Spleen (tissue), 7 donors: ENCODE measurements at regions not wholly inside any gene's neighbourhood (a gene's known extent, or its start where the extent isn't known, plus 50 kb on each side); places are given as distances from the start of the nearest gene placed in this dataset.

Experiments used
- POLR2A ChIP-seq, 3 donors: fragments of 450-650 bp; IDR thresholded peaks; one replicate each; pipeline ENCODE4 v1.5.1; 2017; ENCODE audit warnings: antibody characterized with exemption in 3 of 3, mild to moderate bottlenecking in 1 of 3
- POLR2AphosphoS5 ChIP-seq, 3 donors: sonication (generic); formaldehyde crosslinking; IDR thresholded peaks; one replicate each; pipeline ENCODE4 v1.5.1; 2017; ENCODE audit warnings: antibody characterized with exemption in 3 of 3
- TF ChIP-seq, protein P1 (sequence below), 11 experiments: fragments of 200-600 bp in 7 of 11; fragments of 450-650 bp in 4 of 11; sonication (generic) in 4 of 11; IDR thresholded peaks in 8 of 11; conservative IDR thresholded peaks in 3 of 11; 1 replicate in 7 of 11; 2 replicates in 4 of 11; pipeline versions ENCODE4 v1.4.0 to v1.8.0; 2016 to 2021; ENCODE audit warnings: antibody characterized with exemption in 11 of 11, inconsistent platforms in 4 of 11, mild to moderate bottlenecking in 1 of 11
- donor health status: DM: no; HTN: no; CAD: no; lungs with moderate emphysema.
- donor health status: DM: no; HTN: no; CAD: no.
- donor health status: DM: no; HTN: no; CAD: no.

DNA sequence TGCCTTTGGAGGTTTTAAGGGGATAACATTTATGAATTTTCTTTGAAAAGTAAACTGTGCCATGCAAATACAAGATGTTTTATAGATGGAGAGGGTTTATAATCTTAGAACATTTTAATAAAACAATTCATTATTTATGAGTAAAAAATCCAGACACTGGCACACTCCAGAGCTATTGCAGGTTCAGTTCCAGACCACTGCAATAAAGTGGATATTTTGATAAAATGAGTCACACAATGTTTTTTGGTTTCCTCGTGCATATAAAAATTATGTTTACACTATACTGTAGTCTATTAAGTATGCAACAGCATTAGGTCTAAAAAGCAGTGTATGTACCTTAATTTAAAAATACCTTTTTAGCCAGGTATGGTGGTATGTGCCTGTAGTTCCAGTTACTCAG lies 146.2 kb upstream of the ZBED5 start:
- TF ChIP-seq, protein P1, sequence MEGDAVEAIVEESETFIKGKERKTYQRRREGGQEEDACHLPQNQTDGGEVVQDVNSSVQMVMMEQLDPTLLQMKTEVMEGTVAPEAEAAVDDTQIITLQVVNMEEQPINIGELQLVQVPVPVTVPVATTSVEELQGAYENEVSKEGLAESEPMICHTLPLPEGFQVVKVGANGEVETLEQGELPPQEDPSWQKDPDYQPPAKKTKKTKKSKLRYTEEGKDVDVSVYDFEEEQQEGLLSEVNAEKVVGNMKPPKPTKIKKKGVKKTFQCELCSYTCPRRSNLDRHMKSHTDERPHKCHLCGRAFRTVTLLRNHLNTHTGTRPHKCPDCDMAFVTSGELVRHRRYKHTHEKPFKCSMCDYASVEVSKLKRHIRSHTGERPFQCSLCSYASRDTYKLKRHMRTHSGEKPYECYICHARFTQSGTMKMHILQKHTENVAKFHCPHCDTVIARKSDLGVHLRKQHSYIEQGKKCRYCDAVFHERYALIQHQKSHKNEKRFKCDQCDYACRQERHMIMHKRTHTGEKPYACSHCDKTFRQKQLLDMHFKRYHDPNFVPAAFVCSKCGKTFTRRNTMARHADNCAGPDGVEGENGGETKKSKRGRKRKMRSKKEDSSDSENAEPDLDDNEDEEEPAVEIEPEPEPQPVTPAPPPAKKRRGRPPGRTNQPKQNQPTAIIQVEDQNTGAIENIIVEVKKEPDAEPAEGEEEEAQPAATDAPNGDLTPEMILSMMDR (IDR thresholded peaks at IDR 0.05 in 8 of 11, conservative IDR thresholded peaks at IDR 0.05 in 3 of 11): no peak
- TF ChIP-seq POLR2AphosphoS5 (IDR thresholded peaks at IDR 0.05): no peak
- TF ChIP-seq POLR2A (IDR thresholded peaks at IDR 0.05): no peak
